Breast epithelium (tissue), 3 donors: ENCODE measurements at regions not wholly inside any gene's neighbourhood (a gene's known extent, or its start where the extent isn't known, plus 50 kb on each side); places are given as distances from the start of the nearest gene placed in this dataset.

Source experiments
- CTCF ChIP-seq, 3 donors: fragments of 450-650 bp; IDR thresholded peaks; one replicate each; pipeline ENCODE4 v1.5.1; 2016 to 2017; ENCODE audit warnings: antibody characterized with exemption in 3 of 3, mild to moderate bottlenecking in 3 of 3, moderate library complexity in 3 of 3
- POLR2AphosphoS5 ChIP-seq, 3 donors: sonication (generic); formaldehyde crosslinking; IDR thresholded peaks; one replicate each; pipeline ENCODE4 v1.6.1; 2017; ENCODE audit warnings: antibody characterized with exemption in 3 of 3

- TF ChIP-seq POLR2AphosphoS5 (IDR thresholded peaks at IDR 0.05), result no peak
- no peak for TF ChIP-seq CTCF (IDR thresholded peaks at IDR 0.05)
Observed at GRCh38 chr2:239580199-239580527, 179.3 kb upstream of the HDAC4 start.
